NT2/D1 (cell line): ENCODE measurements at regions not wholly inside any gene's neighbourhood (a gene's known extent, or its start where the extent isn't known, plus 50 kb on each side); places are given as distances from the start of the nearest gene placed in this dataset.

Source experiments
- SUZ12 ChIP-seq: IDR thresholded peaks from 2 replicates; pipeline ENCODE4 v1.6.1; 2011; ENCODE audit not compliant: insufficient read length, insufficient read depth; ENCODE audit errors: extremely low read depth
- ZNF274 ChIP-seq: IDR thresholded peaks from 2 replicates; pipeline ENCODE4 v1.6.1; 2011; ENCODE audit warnings: mild to moderate bottlenecking, low read depth, low read length

- TF ChIP-seq SUZ12 (no peak), ZNF274 (no peak)
Measured at GRCh38 chr5:167642181-167642580, 649.3 kb upstream of the WWC1 start.
